ENCODE measurements at regions not wholly inside any gene's neighbourhood (a gene's known extent, or its start where the extent isn't known, plus 50 kb on each side); places are given as distances from the start of the nearest gene placed in this dataset.

DNA sequence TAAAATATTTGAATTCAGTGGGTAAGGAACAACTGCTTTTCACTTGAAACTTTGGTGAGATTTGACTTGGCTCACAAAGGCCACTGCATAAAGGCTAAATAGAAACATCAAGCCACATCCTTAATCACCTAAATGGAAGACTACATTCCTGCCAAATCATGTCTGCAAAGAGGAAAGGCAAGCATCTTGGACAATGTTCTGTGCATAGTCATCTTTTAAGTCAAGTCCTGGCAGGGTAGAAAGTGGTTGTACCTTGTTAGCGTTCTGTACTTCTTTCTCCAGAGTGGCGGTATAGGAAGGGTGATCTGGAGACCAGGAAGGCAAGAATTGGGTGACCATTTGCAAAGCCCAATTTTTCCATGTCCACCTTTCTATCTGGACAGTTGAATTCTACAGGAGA, 121.4 kb upstream of the SLC14A2 start:
- TF ChIP-seq ZNF555 (tag by site-specific recombination; conservative IDR thresholded peaks at IDR 0.05), result no peak
- TF ChIP-seq, protein P1, sequence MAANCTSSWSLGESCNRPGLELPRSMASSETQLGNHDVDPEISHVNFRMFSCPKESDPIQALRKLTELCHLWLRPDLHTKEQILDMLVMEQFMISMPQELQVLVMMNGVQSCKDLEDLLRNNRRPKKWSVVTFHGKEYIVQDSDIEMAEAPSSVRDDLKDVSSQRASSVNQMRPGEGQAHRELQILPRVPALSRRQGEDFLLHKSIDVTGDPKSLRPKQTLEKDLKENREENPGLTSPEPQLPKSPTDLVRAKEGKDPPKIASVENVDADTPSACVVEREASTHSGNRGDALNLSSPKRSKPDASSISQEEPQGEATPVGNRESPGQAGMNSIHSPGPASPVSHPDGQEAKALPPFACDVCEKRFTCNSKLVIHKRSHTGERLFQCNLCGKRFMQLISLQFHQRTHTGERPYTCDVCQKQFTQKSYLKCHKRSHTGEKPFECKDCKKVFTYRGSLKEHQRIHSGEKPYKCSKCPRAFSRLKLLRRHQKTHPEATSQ (tag by site-specific recombination; IDR thresholded peaks at IDR 0.05), result no peak

All from HEK293 (cell line).